Activated CD4-positive, alpha-beta T cell treated with anti-CD3 and anti-CD28 coated beads, Interleukin-2, amount 10 ng/mL, durations not matched to agents 24 days and 14 days (primary cell): ENCODE measurements at regions not wholly inside any gene's neighbourhood (a gene's known extent, or its start where the extent isn't known, plus 50 kb on each side); places are given as distances from the start of the nearest gene placed in this dataset.

ENCODE experiments used
- DNase-seq: peaks from one replicate; pipeline ENCODE4 v3.0.0; 2022
- H3K27ac Mint-ChIP-seq: one replicate; pipeline ENCODE4 v1.8.0; 2022; ENCODE audit warnings: mild to moderate bottlenecking, mixed read lengths
- H3K27me3 Mint-ChIP-seq: one replicate; pipeline ENCODE4 v1.8.0; 2022; ENCODE audit warnings: mixed read lengths
- H3K36me3 Mint-ChIP-seq: one replicate; pipeline ENCODE4 v1.8.0; 2022; ENCODE audit warnings: low read depth, mild to moderate bottlenecking, mixed read lengths
- H3K4me1 Mint-ChIP-seq: one replicate; pipeline ENCODE4 v1.8.0; 2021; ENCODE audit warnings: mixed read lengths
- H3K4me3 Mint-ChIP-seq: one replicate; pipeline ENCODE4 v1.8.0; 2022; ENCODE audit warnings: mild to moderate bottlenecking, moderate library complexity, mixed read lengths
- H3K9me3 Mint-ChIP-seq: one replicate; pipeline ENCODE4 v1.8.0; 2021; ENCODE audit warnings: mixed read lengths
- intact Hi-C: fragments of 100-400 bp; cut with micrococcal nuclease; formaldehyde crosslinking; loops from one replicate; pipeline ENCODE4 v1.15.1; 2023

GRCh38 chr6:122035173-122035572 lies 364.3 kb upstream of the HSF2 start:
- peaks cover 3% of the 10 kb centered on the region for H3K4me1 Mint-ChIP-seq
- H3K36me3 Mint-ChIP-seq: no peaks in the 10 kb centered on the region
- no peak for DNase-seq
- no peaks in the 10 kb centered on the region for H3K27me3 Mint-ChIP-seq
- intact Hi-C loops: no loop called here
- H3K27ac Mint-ChIP-seq: no peak overlapping the region
- H3K4me3 Mint-ChIP-seq: no peak overlapping the region
- no peaks in the 10 kb centered on the region for H3K9me3 Mint-ChIP-seq

- H3K27ac Mint-ChIP-seq: no peak overlapping the region
- H3K9me3 Mint-ChIP-seq: no peaks in the 10 kb centered on the region
- no peaks in the 10 kb centered on the region for H3K4me1 Mint-ChIP-seq
- no peak overlapping the region for H3K4me3 Mint-ChIP-seq
- no peaks in the 10 kb centered on the region for H3K36me3 Mint-ChIP-seq
- H3K27me3 Mint-ChIP-seq: peaks cover 2% of the 10 kb centered on the region
- no peak for DNase-seq
- intact Hi-C loops: no loop called here
These were observed 359.2 kb upstream of the HSF2 start for GRCh38 chr6:122040261-122040660.

GRCh38 chr6:122042380-122042779 lies 357.1 kb upstream of the HSF2 start:
- Mint-ChIP-seq H3K27ac (no peak overlapping the region), H3K9me3 (no peaks in the 10 kb centered on the region), H3K27me3 (peaks cover 3% of the 10 kb centered on the region), H3K4me3 (no peak overlapping the region), H3K4me1 (no peaks in the 10 kb centered on the region), H3K36me3 (no peaks in the 10 kb centered on the region)
- intact Hi-C loops: no loop called here
- DNase-seq: no peak

GRCh38 chr6:122042960-122043735 lies 356.3 kb upstream of the HSF2 start:
- Mint-ChIP-seq H3K4me1 (no peaks in the 10 kb centered on the region), H3K36me3 (no peaks in the 10 kb centered on the region), H3K27me3 (peaks cover 3% of the 10 kb centered on the region), H3K4me3 (no peak overlapping the region), H3K9me3 (no peaks in the 10 kb centered on the region), H3K27ac (no peak overlapping the region)
- intact Hi-C loops: no loop called here
- no peak for DNase-seq

GRCh38 chr6:122048570-122048969 lies 350.9 kb upstream of the HSF2 start:
- intact Hi-C loops: no loop called here
- H3K9me3 Mint-ChIP-seq: no peaks in the 10 kb centered on the region
- H3K4me3 Mint-ChIP-seq: no peak overlapping the region

GRCh38 chr6:122049341-122049740 lies 350.1 kb upstream of the HSF2 start:
- intact Hi-C loops: no loop called here
- H3K27me3 Mint-ChIP-seq: peaks cover 1% of the 10 kb centered on the region
- H3K9me3 Mint-ChIP-seq: no peaks in the 10 kb centered on the region
- no peaks in the 10 kb centered on the region for H3K36me3 Mint-ChIP-seq
- no peak for DNase-seq
- H3K4me1 Mint-ChIP-seq: no peaks in the 10 kb centered on the region
- H3K4me3 Mint-ChIP-seq: no peak overlapping the region
- H3K27ac Mint-ChIP-seq: no peak overlapping the region

More at GRCh38 chr6:122048570-122048969, 350.9 kb upstream of the HSF2 start:
- H3K27ac Mint-ChIP-seq: no peak overlapping the region
- H3K36me3 Mint-ChIP-seq: no peaks in the 10 kb centered on the region
- H3K4me1 Mint-ChIP-seq: no peaks in the 10 kb centered on the region
- H3K27me3 Mint-ChIP-seq: peaks cover 1% of the 10 kb centered on the region
- DNase-seq: no peak

GRCh38 chr6:122050242-122050755 lies 349.2 kb upstream of the HSF2 start:
- no peak overlapping the region for H3K4me3 Mint-ChIP-seq
- no peaks in the 10 kb centered on the region for H3K4me1 Mint-ChIP-seq
- no peak overlapping the region for H3K27ac Mint-ChIP-seq
- no peaks in the 10 kb centered on the region for H3K36me3 Mint-ChIP-seq
- intact Hi-C loops: no loop called here
- no peak for DNase-seq
- H3K27me3 Mint-ChIP-seq: peaks cover 1% of the 10 kb centered on the region
- no peaks in the 10 kb centered on the region for H3K9me3 Mint-ChIP-seq

GRCh38 chr6:122052346-122052900 lies 347.0 kb upstream of the HSF2 start:
- H3K9me3 Mint-ChIP-seq: no peaks in the 10 kb centered on the region
- no peak overlapping the region for H3K4me3 Mint-ChIP-seq
- H3K27me3 Mint-ChIP-seq: no peaks in the 10 kb centered on the region
- H3K27ac Mint-ChIP-seq: no peak overlapping the region
- H3K36me3 Mint-ChIP-seq: no peaks in the 10 kb centered on the region
- intact Hi-C loops: no loop called here
- no peaks in the 10 kb centered on the region for H3K4me1 Mint-ChIP-seq
- no peak for DNase-seq

GRCh38 chr6:122059918-122060317 lies 339.5 kb upstream of the HSF2 start:
- DNase-seq: no peak
- H3K4me1 Mint-ChIP-seq: no peaks in the 10 kb centered on the region
- intact Hi-C loops: no loop called here
- no peaks in the 10 kb centered on the region for H3K36me3 Mint-ChIP-seq
- H3K27ac Mint-ChIP-seq: no peak overlapping the region
- H3K27me3 Mint-ChIP-seq: peaks cover 2% of the 10 kb centered on the region
- no peak overlapping the region for H3K4me3 Mint-ChIP-seq
- H3K9me3 Mint-ChIP-seq: no peaks in the 10 kb centered on the region

GRCh38 chr6:122061855-122062254 lies 337.6 kb upstream of the HSF2 start:
- Mint-ChIP-seq H3K27ac (no peak overlapping the region), H3K4me1 (no peaks in the 10 kb centered on the region), H3K9me3 (no peaks in the 10 kb centered on the region), H3K36me3 (no peaks in the 10 kb centered on the region), H3K4me3 (no peak overlapping the region), H3K27me3 (peaks cover 2% of the 10 kb centered on the region)
- no peak for DNase-seq
- intact Hi-C loops: no loop called here

- Mint-ChIP-seq H3K27ac (no peak overlapping the region), H3K4me1 (no peaks in the 10 kb centered on the region), H3K36me3 (no peaks in the 10 kb centered on the region), H3K4me3 (no peak overlapping the region), H3K9me3 (no peaks in the 10 kb centered on the region), H3K27me3 (peaks cover 2% of the 10 kb centered on the region)
- intact Hi-C loops: no loop called here
- DNase-seq: no peak
These were observed 336.4 kb upstream of the HSF2 start for GRCh38 chr6:122063076-122063475.

- H3K27ac Mint-ChIP-seq: no peak overlapping the region
These were observed 335.7 kb upstream of the HSF2 start for GRCh38 chr6:122063761-122064160.

GRCh38 chr6:122066200-122066599 lies 333.3 kb upstream of the HSF2 start:
- DNase-seq: no peak
- H3K4me3 Mint-ChIP-seq: no peak overlapping the region
- H3K27ac Mint-ChIP-seq: no peak overlapping the region
- peaks cover 2% of the 10 kb centered on the region for H3K27me3 Mint-ChIP-seq
- H3K9me3 Mint-ChIP-seq: no peaks in the 10 kb centered on the region
- no peaks in the 10 kb centered on the region for H3K36me3 Mint-ChIP-seq
- no peaks in the 10 kb centered on the region for H3K4me1 Mint-ChIP-seq
- intact Hi-C loops: no loop called here

More at GRCh38 chr6:122063761-122064160, 335.7 kb upstream of the HSF2 start:
- H3K9me3 Mint-ChIP-seq: no peaks in the 10 kb centered on the region
- no peak for DNase-seq
- no peak overlapping the region for H3K4me3 Mint-ChIP-seq
- H3K36me3 Mint-ChIP-seq: no peaks in the 10 kb centered on the region
- intact Hi-C loops: no loop called here
- no peaks in the 10 kb centered on the region for H3K4me1 Mint-ChIP-seq
- H3K27me3 Mint-ChIP-seq: peaks cover 2% of the 10 kb centered on the region

- Mint-ChIP-seq H3K27ac (no peak overlapping the region), H3K4me3 (no peak overlapping the region), H3K36me3 (no peaks in the 10 kb centered on the region), H3K9me3 (no peaks in the 10 kb centered on the region), H3K27me3 (no peaks in the 10 kb centered on the region), H3K4me1 (no peaks in the 10 kb centered on the region)
- intact Hi-C loops: no loop called here
- DNase-seq: no peak
These were observed 331.1 kb upstream of the HSF2 start for GRCh38 chr6:122068291-122068769.
